ENCODE measurements at regions not wholly inside any gene's neighbourhood (a gene's known extent, or its start where the extent isn't known, plus 50 kb on each side); places are given as distances from the start of the nearest gene placed in this dataset.

GRCh38 chr4:35926788-35927187 lies 317.5 kb downstream of the ARAP2 start (continued):
- TF ChIP-seq CHD7 (IDR thresholded peaks at IDR 0.05; ENCODE audit: insufficient replicate concordance, low read length) (no peak), SRF (IDR thresholded peaks at IDR 0.05; ENCODE audit: low read depth, low read length) (no peak), USF2 (IDR thresholded peaks at IDR 0.05; ENCODE audit: low read length) (no peak), SAP30 (IDR thresholded peaks at IDR 0.05; ENCODE audit: insufficient read depth, insufficient replicate concordance, low read length) (no peak), ASH2L (IDR thresholded peaks at IDR 0.05; ENCODE audit: low read length) (no peak), TAF7 (optimal IDR thresholded peaks at IDR 0.05; ENCODE audit: borderline replicate concordance, low read depth, low read length) (no peak), CEBPB (IDR thresholded peaks at IDR 0.05; ENCODE audit: low read depth, low read length) (no peak), BACH1 (IDR thresholded peaks at IDR 0.05; ENCODE audit: low read length) (no peak), KDM1A (IDR thresholded peaks at IDR 0.05; ENCODE audit: borderline replicate concordance, low read length) (no peak), CHD2 (IDR thresholded peaks at IDR 0.05; ENCODE audit: low read length) (no peak)
- TF ChIP-seq, protein P1, sequence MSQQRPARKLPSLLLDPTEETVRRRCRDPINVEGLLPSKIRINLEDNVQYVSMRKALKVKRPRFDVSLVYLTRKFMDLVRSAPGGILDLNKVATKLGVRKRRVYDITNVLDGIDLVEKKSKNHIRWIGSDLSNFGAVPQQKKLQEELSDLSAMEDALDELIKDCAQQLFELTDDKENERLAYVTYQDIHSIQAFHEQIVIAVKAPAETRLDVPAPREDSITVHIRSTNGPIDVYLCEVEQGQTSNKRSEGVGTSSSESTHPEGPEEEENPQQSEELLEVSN (IDR thresholded peaks at IDR 0.05): no peak
